ENCODE measurements at regions not wholly inside any gene's neighbourhood (a gene's known extent, or its start where the extent isn't known, plus 50 kb on each side); places are given as distances from the start of the nearest gene placed in this dataset.

- no peaks in the 10 kb centered on the region for H3K36me3 Mint-ChIP-seq (ENCODE audit: low read depth)
- no peak overlapping the region for H3K27ac Mint-ChIP-seq
- Histone ChIP-seq H3K9me3 (ENCODE audit: control insufficient read depth in 1 of 2, insufficient read depth in 1 of 2, low read length in 2 of 2) (peaks cover 0 to 16% of the 10 kb centered on the region in 2 experiments), H3K27ac (ENCODE audit: low read depth in 1 of 2, low read length in 2 of 2) (no peak overlapping the region), H3K4me1 (ENCODE audit: insufficient read depth, low read length) (no peaks in the 10 kb centered on the region), H3K36me3 (ENCODE audit: insufficient read depth, low read length) (no peaks in the 10 kb centered on the region), H3K27me3 (ENCODE audit: control insufficient read depth in 1 of 2, insufficient read depth in 2 of 2, low read length in 2 of 2) (peaks cover 0 to 3% of the 10 kb centered on the region in 2 experiments), H3K4me3 (ENCODE audit: low read length) (no peak overlapping the region)
- peaks cover 5% of the 10 kb centered on the region for H3K9me3 Mint-ChIP-seq
- H3K4me1 Mint-ChIP-seq (ENCODE audit: low read depth): no peaks in the 10 kb centered on the region
- no peaks in the 10 kb centered on the region for H3K27me3 Mint-ChIP-seq
- H3K4me3 Mint-ChIP-seq: no peak overlapping the region
- ATAC-seq (ENCODE audit: poor library complexity): no peak
- TF ChIP-seq, protein P1, sequence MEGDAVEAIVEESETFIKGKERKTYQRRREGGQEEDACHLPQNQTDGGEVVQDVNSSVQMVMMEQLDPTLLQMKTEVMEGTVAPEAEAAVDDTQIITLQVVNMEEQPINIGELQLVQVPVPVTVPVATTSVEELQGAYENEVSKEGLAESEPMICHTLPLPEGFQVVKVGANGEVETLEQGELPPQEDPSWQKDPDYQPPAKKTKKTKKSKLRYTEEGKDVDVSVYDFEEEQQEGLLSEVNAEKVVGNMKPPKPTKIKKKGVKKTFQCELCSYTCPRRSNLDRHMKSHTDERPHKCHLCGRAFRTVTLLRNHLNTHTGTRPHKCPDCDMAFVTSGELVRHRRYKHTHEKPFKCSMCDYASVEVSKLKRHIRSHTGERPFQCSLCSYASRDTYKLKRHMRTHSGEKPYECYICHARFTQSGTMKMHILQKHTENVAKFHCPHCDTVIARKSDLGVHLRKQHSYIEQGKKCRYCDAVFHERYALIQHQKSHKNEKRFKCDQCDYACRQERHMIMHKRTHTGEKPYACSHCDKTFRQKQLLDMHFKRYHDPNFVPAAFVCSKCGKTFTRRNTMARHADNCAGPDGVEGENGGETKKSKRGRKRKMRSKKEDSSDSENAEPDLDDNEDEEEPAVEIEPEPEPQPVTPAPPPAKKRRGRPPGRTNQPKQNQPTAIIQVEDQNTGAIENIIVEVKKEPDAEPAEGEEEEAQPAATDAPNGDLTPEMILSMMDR (IDR thresholded peaks at IDR 0.05): no peak
- POLR2A ChIA-PET: no interaction called here
- intact Hi-C loops (cut with DNase I, micrococcal nuclease): no loop called here
- DNase-seq: no peak
- CTCF ChIA-PET: interaction anchor here (1.0 kb wide), 1 partner anchor 365 kb away, joined by 3 read pairs; no protein-coding TSS in a partner anchor
These were observed 125.9 kb upstream of the SMAD3 start for GRCh38 chr15:66939451-66940023.

DNA sequence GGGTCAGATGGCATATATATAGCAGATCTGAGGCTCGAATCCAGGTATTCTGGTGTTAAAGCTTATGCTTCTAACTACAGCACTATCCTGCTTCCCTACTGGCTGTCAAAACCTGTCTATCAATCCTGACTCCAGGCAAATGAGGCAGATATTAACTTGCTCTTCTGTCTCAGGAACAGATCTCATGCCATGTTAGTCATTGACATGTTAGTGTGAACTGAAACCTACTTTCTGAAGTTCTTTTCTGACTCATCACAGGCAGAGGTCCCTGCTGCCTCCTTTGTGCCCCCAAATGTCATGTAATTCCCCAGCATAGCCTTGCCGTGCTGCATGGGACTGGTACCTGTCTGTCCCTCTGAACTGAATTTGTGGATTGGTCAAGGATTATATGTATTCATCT is 125.0 kb upstream of the SMAD3 start:
- H3K4me1 ChIP-seq (ENCODE audit: insufficient read depth, low read length): no peaks in the 10 kb centered on the region
- no peaks in the 10 kb centered on the region for H3K4me1 Mint-ChIP-seq (ENCODE audit: low read depth)
- H3K27ac Mint-ChIP-seq: no peak overlapping the region
- no peak overlapping the region for H3K4me3 Mint-ChIP-seq
- H3K9me3 Mint-ChIP-seq: peaks cover 5% of the 10 kb centered on the region
- DNase-seq (no peak), ATAC-seq (ENCODE audit: poor library complexity) (no peak)
- no peaks in the 10 kb centered on the region for H3K36me3 ChIP-seq (ENCODE audit: insufficient read depth, low read length)
- H3K9me3 ChIP-seq (ENCODE audit: control insufficient read depth in 1 of 2, insufficient read depth in 1 of 2, low read length in 2 of 2): peaks cover 0 to 13% of the 10 kb centered on the region in 2 experiments
- H3K27ac ChIP-seq (ENCODE audit: low read depth in 1 of 2, low read length in 2 of 2): no peak overlapping the region
- ChIA-PET CTCF (no interaction called here), POLR2A (no interaction called here)
- intact Hi-C loops (cut with DNase I, micrococcal nuclease): no loop called here
- H3K27me3 ChIP-seq (ENCODE audit: control insufficient read depth in 1 of 2, insufficient read depth in 2 of 2, low read length in 2 of 2): no peaks in the 10 kb centered on the region
- TF ChIP-seq, protein P1 (IDR thresholded peaks at IDR 0.05): no peak
- no peaks in the 10 kb centered on the region for H3K27me3 Mint-ChIP-seq
- no peak overlapping the region for H3K4me3 ChIP-seq (ENCODE audit: low read length)
- no peaks in the 10 kb centered on the region for H3K36me3 Mint-ChIP-seq (ENCODE audit: low read depth)

DNA sequence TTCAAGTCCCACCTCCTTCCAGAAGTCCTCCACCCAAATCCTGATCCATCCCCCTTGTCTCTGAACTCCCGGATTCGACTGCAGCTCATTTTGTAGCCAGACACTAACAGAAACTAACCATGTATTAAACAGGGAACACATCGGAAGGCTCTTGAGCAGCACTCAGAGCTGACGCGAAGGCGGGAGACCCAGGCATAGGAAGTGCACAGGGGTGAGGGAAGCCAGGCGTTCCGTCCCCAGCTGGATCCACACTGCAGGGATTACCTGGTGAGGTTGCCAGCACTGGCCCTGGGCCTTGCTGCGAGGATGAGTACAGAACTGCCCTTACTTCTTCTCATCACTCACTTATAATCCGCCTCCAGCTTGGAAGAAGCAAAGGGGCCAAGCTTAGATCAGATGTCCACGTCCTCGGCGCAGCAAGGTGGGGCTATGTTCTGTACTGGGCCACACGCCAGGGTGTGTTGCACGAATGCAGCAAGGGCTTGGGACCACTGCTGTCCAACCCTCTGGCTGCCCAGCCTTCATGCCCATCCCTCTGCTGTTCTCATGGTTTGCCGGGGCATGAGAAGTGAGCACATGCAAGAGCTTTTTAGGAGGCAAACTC is 124.2 kb upstream of the SMAD3 start:
- no peaks in the 10 kb centered on the region for H3K36me3 ChIP-seq (ENCODE audit: insufficient read depth, low read length)
- POLR2A ChIA-PET: no interaction called here

More for the DNA sequence above, 124.2 kb upstream of the SMAD3 start:
- Histone ChIP-seq H3K27ac (ENCODE audit: low read depth in 1 of 2, low read length in 2 of 2) (no peak overlapping the region), H3K4me3 (ENCODE audit: low read length) (no peak overlapping the region), H3K4me1 (ENCODE audit: insufficient read depth, low read length) (no peaks in the 10 kb centered on the region), H3K9me3 (ENCODE audit: control insufficient read depth in 1 of 2, insufficient read depth in 1 of 2, low read length in 2 of 2) (peaks cover 0 to 6% of the 10 kb centered on the region in 2 experiments), H3K27me3 (ENCODE audit: control insufficient read depth in 1 of 2, insufficient read depth in 2 of 2, low read length in 2 of 2) (no peaks in the 10 kb centered on the region)
- intact Hi-C loops (cut with DNase I, micrococcal nuclease): no loop called here
- no peak overlapping the region for H3K27ac Mint-ChIP-seq
- ATAC-seq (ENCODE audit: poor library complexity): no peak
- H3K4me1 Mint-ChIP-seq (ENCODE audit: low read depth): no peaks in the 10 kb centered on the region
- no peak for DNase-seq
- H3K4me3 Mint-ChIP-seq: no peak overlapping the region
- peaks cover 5% of the 10 kb centered on the region for H3K9me3 Mint-ChIP-seq
- no peaks in the 10 kb centered on the region for H3K36me3 Mint-ChIP-seq (ENCODE audit: low read depth)
- TF ChIP-seq, protein P1 (IDR thresholded peaks at IDR 0.05): no peak
- CTCF ChIA-PET: no interaction called here
- H3K27me3 Mint-ChIP-seq: no peaks in the 10 kb centered on the region
